ENCODE measurements at regions not wholly inside any gene's neighbourhood (a gene's known extent, or its start where the extent isn't known, plus 50 kb on each side); places are given as distances from the start of the nearest gene placed in this dataset.

DNA sequence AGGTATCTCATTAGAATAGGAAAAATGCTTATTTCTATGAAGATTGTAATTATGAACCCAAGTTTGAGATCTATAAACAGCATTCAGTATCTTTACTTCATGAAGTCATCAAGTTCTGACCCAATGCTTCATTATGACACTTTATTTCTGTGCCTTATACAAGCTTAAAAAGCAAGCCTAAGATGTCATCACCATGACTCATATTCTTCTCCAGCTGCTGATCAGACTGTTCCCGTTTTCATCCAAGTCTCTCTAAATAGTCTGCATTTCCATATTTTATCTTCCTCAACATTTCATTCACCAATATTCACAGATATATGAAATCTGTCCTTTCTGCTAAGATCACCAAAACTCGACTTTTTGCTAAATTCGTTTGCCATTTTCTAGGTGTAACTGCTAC, 1247.2 kb upstream of the PRR20A start:
- no peaks in the 10 kb centered on the region for H3K27me3 Mint-ChIP-seq (ENCODE audit: low read depth)
- POLR2A ChIA-PET, result no interaction called here
- no peak overlapping the region for H3K27ac Mint-ChIP-seq
- peaks cover 24% of the 10 kb centered on the region for H3K36me3 Mint-ChIP-seq
- CTCF ChIA-PET, result no interaction called here
- DNase-seq (ENCODE audit: low spot score) (no peak), ATAC-seq (no peak)
- H3K9me3 Mint-ChIP-seq, result peaks cover 29% of the 10 kb centered on the region
- peaks cover 3% of the 10 kb centered on the region for H3K4me1 Mint-ChIP-seq
- no peak overlapping the region for H3K4me3 Mint-ChIP-seq
- TF ChIP-seq, protein P1, sequence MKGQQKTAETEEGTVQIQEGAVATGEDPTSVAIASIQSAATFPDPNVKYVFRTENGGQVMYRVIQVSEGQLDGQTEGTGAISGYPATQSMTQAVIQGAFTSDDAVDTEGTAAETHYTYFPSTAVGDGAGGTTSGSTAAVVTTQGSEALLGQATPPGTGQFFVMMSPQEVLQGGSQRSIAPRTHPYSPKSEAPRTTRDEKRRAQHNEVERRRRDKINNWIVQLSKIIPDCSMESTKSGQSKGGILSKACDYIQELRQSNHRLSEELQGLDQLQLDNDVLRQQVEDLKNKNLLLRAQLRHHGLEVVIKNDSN (CRISPR knock-in tag; IDR thresholded peaks at IDR 0.05), result no peak
- TF ChIP-seq IRF2 (CRISPR knock-in tag; IDR thresholded peaks at IDR 0.05; ENCODE audit: borderline replicate concordance, low read depth), result no peak
- TF ChIP-seq, protein P2, sequence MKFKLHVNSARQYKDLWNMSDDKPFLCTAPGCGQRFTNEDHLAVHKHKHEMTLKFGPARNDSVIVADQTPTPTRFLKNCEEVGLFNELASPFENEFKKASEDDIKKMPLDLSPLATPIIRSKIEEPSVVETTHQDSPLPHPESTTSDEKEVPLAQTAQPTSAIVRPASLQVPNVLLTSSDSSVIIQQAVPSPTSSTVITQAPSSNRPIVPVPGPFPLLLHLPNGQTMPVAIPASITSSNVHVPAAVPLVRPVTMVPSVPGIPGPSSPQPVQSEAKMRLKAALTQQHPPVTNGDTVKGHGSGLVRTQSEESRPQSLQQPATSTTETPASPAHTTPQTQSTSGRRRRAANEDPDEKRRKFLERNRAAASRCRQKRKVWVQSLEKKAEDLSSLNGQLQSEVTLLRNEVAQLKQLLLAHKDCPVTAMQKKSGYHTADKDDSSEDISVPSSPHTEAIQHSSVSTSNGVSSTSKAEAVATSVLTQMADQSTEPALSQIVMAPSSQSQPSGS (CRISPR knock-in tag; IDR thresholded peaks at IDR 0.05; ENCODE audit: borderline replicate concordance, low read depth), result no peak
- TF ChIP-seq RORB (CRISPR knock-in tag; IDR thresholded peaks at IDR 0.05), result no peak
- TF ChIP-seq EMX1 (CRISPR knock-in tag; IDR thresholded peaks at IDR 0.05), result no peak
- TF ChIP-seq TEAD4 (CRISPR knock-in tag; IDR thresholded peaks at IDR 0.05), result no peak
- no peak for TF ChIP-seq ESRRA (CRISPR knock-in tag; IDR thresholded peaks at IDR 0.05; ENCODE audit: borderline replicate concordance)
- no peak for TF ChIP-seq GABPB1 (CRISPR knock-in tag; IDR thresholded peaks at IDR 0.05)
- TF ChIP-seq, protein P3, sequence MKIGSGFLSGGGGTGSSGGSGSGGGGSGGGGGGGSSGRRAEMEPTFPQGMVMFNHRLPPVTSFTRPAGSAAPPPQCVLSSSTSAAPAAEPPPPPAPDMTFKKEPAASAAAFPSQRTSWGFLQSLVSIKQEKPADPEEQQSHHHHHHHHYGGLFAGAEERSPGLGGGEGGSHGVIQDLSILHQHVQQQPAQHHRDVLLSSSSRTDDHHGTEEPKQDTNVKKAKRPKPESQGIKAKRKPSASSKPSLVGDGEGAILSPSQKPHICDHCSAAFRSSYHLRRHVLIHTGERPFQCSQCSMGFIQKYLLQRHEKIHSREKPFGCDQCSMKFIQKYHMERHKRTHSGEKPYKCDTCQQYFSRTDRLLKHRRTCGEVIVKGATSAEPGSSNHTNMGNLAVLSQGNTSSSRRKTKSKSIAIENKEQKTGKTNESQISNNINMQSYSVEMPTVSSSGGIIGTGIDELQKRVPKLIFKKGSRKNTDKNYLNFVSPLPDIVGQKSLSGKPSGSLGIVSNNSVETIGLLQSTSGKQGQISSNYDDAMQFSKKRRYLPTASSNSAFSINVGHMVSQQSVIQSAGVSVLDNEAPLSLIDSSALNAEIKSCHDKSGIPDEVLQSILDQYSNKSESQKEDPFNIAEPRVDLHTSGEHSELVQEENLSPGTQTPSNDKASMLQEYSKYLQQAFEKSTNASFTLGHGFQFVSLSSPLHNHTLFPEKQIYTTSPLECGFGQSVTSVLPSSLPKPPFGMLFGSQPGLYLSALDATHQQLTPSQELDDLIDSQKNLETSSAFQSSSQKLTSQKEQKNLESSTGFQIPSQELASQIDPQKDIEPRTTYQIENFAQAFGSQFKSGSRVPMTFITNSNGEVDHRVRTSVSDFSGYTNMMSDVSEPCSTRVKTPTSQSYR (CRISPR knock-in tag; IDR thresholded peaks at IDR 0.05), result no peak
- no peak for TF ChIP-seq SMAD3 (CRISPR knock-in tag; IDR thresholded peaks at IDR 0.05; ENCODE audit: borderline replicate concordance)

DNA sequence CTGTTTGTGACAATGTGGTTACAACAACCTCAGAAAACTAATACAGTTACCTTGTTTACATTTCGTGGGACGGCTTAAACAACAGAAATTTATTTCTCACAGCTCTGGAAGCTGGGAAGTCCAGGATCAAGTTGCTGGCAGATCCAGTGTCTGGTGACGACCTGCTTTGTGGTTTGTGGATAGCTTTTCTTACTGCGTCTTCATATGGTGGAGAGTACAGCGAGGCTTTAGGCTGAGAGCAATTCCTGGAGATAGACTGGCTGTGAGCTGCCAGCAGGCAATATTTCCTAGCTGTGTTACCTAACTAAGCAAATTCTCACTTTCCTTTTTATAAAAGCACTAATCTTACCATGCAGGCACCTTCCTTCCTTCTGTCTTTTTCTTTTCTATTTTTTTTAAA, 1203.5 kb upstream of the PRR20A start:
- CTCF ChIA-PET, result no interaction called here
- H3K9me3 Mint-ChIP-seq, result peaks cover 34% of the 10 kb centered on the region
- ATAC-seq, result peak; percentile 36; the same call in 1 of the 2 replicates
- no peak for TF ChIP-seq ZNF121 (CRISPR knock-in tag; IDR thresholded peaks at IDR 0.05)
- no peak overlapping the region for H3K4me3 Mint-ChIP-seq
- H3K27me3 Mint-ChIP-seq (ENCODE audit: low read depth), result no peaks in the 10 kb centered on the region
- H3K4me1 Mint-ChIP-seq, result peaks cover 31% of the 10 kb centered on the region
- peaks cover 20% of the 10 kb centered on the region for H3K36me3 Mint-ChIP-seq
- DNase-seq (ENCODE audit: low spot score), result no peak
- H3K27ac Mint-ChIP-seq, result no peak overlapping the region
- POLR2A ChIA-PET, result no interaction called here

DNA sequence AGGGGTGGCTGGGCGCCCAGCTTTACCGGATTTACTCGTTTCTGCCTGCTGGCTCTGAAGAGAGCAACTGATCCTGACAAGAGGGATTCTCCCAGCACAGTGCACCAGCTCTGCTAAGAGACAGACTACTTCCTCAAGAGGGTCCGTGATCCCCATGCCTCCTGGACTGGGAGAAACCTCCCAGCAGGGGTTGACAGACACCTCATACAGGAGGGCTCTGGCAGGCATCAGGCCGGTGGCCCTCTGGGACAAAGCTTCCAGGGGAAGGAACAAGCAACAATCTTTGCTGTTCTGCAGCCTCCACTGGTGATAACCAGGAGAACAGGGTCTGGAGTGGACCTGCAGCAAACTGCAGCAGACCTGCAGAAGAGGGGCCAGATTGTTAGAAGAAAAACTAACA, 1192.5 kb upstream of the PRR20A start:
- POLR2A ChIA-PET, result no interaction called here
- H3K36me3 Mint-ChIP-seq, result no peaks in the 10 kb centered on the region
- peaks cover 21% of the 10 kb centered on the region; the same call in 1 of the 2 replicates for H3K9me3 Mint-ChIP-seq
- CTCF ChIA-PET, result no interaction called here
- no peak overlapping the region for H3K27ac Mint-ChIP-seq
- DNase-seq (ENCODE audit: low spot score) (no peak), ATAC-seq (no peak)
- no peaks in the 10 kb centered on the region for H3K4me1 Mint-ChIP-seq
- H3K27me3 Mint-ChIP-seq (ENCODE audit: low read depth), result no peaks in the 10 kb centered on the region
- no peak overlapping the region for H3K4me3 Mint-ChIP-seq
- TF ChIP-seq NFE2L1 (CRISPR knock-in tag; IDR thresholded peaks at IDR 0.05), result no peak
- TF ChIP-seq GRHL2 (CRISPR knock-in tag; IDR thresholded peaks at IDR 0.05; ENCODE audit: insufficient replicate concordance, severe bottlenecking), result no peak
- TF ChIP-seq TP53 (CRISPR knock-in tag; IDR thresholded peaks at IDR 0.05), result no peak
- no peak for TF ChIP-seq OVOL2 (CRISPR knock-in tag; IDR thresholded peaks at IDR 0.05; ENCODE audit: borderline replicate concordance)
- no peak for TF ChIP-seq ZNF416 (CRISPR knock-in tag; IDR thresholded peaks at IDR 0.05)
- TF ChIP-seq ESRRA (CRISPR knock-in tag; IDR thresholded peaks at IDR 0.05; ENCODE audit: borderline replicate concordance), result no peak
- TF ChIP-seq FOXK1 (CRISPR knock-in tag; IDR thresholded peaks at IDR 0.05), result no peak
- no peak for TF ChIP-seq CBFB (CRISPR knock-in tag; IDR thresholded peaks at IDR 0.05; ENCODE audit: low read depth)
- TF ChIP-seq, protein P4, sequence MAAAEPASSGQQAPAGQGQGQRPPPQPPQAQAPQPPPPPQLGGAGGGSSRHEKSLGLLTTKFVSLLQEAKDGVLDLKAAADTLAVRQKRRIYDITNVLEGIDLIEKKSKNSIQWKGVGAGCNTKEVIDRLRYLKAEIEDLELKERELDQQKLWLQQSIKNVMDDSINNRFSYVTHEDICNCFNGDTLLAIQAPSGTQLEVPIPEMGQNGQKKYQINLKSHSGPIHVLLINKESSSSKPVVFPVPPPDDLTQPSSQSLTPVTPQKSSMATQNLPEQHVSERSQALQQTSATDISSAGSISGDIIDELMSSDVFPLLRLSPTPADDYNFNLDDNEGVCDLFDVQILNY (CRISPR knock-in tag; IDR thresholded peaks at IDR 0.05), result no peak
- TF ChIP-seq, protein P5, sequence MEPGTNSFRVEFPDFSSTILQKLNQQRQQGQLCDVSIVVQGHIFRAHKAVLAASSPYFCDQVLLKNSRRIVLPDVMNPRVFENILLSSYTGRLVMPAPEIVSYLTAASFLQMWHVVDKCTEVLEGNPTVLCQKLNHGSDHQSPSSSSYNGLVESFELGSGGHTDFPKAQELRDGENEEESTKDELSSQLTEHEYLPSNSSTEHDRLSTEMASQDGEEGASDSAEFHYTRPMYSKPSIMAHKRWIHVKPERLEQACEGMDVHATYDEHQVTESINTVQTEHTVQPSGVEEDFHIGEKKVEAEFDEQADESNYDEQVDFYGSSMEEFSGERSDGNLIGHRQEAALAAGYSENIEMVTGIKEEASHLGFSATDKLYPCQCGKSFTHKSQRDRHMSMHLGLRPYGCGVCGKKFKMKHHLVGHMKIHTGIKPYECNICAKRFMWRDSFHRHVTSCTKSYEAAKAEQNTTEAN (CRISPR knock-in tag; IDR thresholded peaks at IDR 0.05), result no peak
- TF ChIP-seq FOXP1 (CRISPR knock-in tag; IDR thresholded peaks at IDR 0.05; ENCODE audit: borderline replicate concordance), result no peak
- no peak for TF ChIP-seq CREB1 (CRISPR knock-in tag; IDR thresholded peaks at IDR 0.05)
- TF ChIP-seq, protein P3 (CRISPR knock-in tag; IDR thresholded peaks at IDR 0.05), result no peak
